ENCODE measurements at regions not wholly inside any gene's neighbourhood (a gene's known extent, or its start where the extent isn't known, plus 50 kb on each side); places are given as distances from the start of the nearest gene placed in this dataset.

DNA sequence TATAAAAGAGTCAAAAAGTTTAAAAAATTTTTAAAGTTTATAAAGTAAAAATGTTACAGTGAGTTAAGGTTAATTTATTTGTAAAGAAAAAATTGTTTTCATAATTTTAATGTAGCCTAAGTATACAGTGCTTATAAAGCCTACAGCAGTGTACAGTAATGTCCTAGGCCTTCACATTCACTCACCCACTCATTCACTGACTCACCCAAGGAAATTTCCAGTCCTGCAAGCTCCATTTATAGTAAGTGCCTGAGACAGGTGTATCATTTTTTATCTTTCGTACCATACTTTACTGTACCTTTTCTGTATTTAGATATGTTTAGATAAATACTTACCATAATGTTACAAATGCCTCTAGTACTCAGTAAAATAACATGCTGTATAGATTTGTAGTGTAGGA lies 269.7 kb upstream of the PHF14 start:
- H3K4me3 ChIP-seq (ENCODE audit: low read depth, low read length): no peak overlapping the region
- TF ChIP-seq, protein P1, sequence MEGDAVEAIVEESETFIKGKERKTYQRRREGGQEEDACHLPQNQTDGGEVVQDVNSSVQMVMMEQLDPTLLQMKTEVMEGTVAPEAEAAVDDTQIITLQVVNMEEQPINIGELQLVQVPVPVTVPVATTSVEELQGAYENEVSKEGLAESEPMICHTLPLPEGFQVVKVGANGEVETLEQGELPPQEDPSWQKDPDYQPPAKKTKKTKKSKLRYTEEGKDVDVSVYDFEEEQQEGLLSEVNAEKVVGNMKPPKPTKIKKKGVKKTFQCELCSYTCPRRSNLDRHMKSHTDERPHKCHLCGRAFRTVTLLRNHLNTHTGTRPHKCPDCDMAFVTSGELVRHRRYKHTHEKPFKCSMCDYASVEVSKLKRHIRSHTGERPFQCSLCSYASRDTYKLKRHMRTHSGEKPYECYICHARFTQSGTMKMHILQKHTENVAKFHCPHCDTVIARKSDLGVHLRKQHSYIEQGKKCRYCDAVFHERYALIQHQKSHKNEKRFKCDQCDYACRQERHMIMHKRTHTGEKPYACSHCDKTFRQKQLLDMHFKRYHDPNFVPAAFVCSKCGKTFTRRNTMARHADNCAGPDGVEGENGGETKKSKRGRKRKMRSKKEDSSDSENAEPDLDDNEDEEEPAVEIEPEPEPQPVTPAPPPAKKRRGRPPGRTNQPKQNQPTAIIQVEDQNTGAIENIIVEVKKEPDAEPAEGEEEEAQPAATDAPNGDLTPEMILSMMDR (IDR thresholded peaks at IDR 0.05; ENCODE audit: low read depth, low read length): no peak

DNA sequence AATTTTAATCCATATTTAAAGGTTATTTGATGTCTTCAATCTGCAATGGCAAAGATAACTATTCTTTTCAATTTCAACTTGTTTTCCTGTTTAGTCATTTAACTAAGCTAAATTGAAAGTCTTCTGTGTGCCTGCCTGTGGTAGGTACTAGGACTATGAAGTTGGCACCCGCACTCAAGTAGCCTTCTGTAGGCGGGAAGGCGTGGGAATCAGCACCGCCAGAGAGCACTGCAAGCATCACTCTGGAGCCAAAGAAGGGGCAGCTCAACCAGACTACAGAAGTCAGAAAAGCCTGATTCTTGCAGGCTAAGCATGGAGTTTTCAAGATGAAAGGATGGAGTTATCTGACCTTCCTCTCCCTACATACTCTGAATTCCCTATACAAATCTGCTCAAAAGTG lies 269.0 kb upstream of the PHF14 start:
- H3K4me3 ChIP-seq (ENCODE audit: low read depth, low read length): no peak overlapping the region
- TF ChIP-seq, protein P1 (IDR thresholded peaks at IDR 0.05; ENCODE audit: low read depth, low read length): no peak

DNA sequence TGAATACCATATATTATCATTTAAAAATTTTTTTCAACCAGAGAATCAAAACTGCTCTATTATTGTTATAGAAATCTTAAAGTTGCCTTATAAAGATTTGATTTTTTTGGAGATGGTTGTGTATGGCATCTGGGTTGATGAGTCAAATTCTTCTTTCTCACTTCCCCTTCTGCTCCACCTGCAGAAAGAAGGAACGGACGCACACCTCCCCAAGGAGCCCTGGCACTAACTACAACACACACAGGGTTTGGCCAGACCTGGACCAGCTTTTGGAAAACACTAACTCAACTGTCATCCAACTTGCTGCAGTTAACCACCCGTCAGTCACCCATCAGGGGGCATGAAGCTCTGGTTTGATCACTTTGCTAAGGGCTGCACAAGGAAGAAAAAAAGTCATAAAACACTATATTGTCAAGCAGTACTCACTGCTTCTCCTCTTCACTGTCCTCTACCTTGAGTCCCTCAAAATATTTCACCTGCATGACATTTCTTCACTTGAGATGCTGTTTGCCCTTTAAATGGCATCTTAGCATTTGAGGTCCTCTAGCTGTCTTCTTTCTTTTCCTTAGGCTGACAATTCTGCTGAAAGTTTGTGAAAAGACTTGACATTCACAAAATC lies 266.7 kb upstream of the PHF14 start:
- TF ChIP-seq, protein P1 (IDR thresholded peaks at IDR 0.05; ENCODE audit: low read depth, low read length): no peak
- no peak overlapping the region for H3K4me3 ChIP-seq (ENCODE audit: low read depth, low read length)

DNA sequence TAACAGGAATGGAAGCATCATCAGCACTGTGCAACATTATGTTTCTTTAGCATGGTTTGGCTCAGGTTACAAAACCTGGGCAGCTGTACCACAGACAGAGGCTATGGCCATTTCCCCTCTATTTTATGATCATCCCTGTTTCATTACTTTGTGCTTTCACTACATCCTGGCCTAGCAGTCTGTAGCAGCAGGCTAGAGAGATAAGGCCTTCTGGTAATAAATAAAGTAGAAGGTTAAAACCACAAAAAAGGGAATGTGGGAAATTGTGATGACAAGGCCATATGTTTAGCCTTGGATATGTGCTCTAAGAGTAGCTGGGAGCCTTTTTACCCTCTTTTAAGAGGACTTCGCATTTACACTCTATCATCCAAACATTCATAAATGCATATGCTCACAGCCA lies 266.2 kb upstream of the PHF14 start:
- H3K4me3 ChIP-seq (ENCODE audit: low read depth, low read length): no peak overlapping the region
- TF ChIP-seq, protein P1 (IDR thresholded peaks at IDR 0.05; ENCODE audit: low read depth, low read length): no peak

DNA sequence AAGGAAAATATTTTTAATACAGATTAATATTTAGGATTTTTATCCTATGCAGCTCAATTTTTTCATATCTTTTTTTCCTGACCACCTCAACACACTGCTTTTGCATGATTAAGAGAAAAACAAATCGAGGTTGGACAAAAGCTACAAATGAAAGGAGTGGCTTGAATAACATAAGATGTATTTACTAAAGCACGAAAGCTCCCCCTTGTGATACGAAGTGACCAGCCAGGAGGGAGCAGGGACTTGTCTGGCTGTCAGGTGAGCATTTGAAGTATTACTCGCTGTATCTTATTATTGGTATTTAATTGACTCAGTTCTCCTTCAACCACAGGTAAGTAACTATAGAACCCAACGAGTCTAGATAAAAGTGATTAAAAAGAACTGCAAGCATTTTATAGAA lies 265.2 kb upstream of the PHF14 start:
- no peak overlapping the region for H3K4me3 ChIP-seq (ENCODE audit: low read depth, low read length)
- TF ChIP-seq, protein P1 (IDR thresholded peaks at IDR 0.05; ENCODE audit: low read depth, low read length): no peak

DNA sequence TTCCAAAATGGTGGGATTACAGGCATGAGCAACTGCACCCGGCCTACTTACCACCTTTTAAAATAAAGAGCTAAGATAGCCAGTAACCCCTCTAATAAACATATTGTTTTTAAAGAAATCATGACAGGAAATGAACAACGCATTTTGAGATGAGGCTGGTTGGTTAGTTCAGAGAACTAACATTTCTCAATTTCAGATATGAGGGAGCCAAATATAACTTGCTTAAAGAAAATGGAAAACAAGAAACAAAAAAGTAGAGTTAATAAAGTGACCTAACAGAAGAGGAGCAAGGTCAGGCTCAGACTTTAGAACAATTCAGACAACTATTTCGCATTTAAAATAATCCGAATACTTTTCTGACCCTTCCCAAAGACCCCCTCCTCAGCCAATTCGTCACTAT lies 254.9 kb upstream of the PHF14 start:
- TF ChIP-seq, protein P1 (IDR thresholded peaks at IDR 0.05; ENCODE audit: low read depth, low read length): no peak
- no peak overlapping the region for H3K4me3 ChIP-seq (ENCODE audit: low read depth, low read length)

DNA sequence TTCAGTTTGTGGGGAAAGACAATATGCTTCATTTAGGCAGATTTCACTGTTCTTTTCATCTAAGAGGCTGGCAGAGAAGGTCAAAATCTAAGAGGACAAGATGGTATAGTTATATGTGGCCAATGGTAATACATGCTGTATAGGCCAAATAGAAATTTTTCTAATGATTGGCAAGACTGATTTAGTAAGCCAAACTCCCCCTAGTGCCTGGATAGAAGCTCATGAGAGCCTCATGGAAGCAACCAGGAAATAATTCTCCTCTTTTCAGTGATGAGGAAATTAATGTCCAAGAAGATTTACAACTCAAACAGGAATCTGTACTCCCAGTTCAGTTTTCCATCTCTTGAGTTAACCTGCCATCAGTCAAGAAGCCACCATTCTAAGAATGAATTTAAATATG lies 253.6 kb upstream of the PHF14 start:
- TF ChIP-seq, protein P1 (IDR thresholded peaks at IDR 0.05; ENCODE audit: low read depth, low read length): no peak
- H3K4me3 ChIP-seq (ENCODE audit: low read depth, low read length): no peak overlapping the region
